NCI-H1417 (cell line): ENCODE measurements at regions not wholly inside any gene's neighbourhood (a gene's known extent, or its start where the extent isn't known, plus 50 kb on each side); places are given as distances from the start of the nearest gene placed in this dataset.

Source experiments
- DNase-seq, 3 experiments: peaks; one replicate each; lab custom pipeline; 2025; lab: John Stamatoyannopoulos, UW

GRCh38 chr11:43626798-43627197, 53.7 kb upstream of the HSD17B12 start:
- DNase-seq: no peak
